ENCODE measurements at regions not wholly inside any gene's neighbourhood (a gene's known extent, or its start where the extent isn't known, plus 50 kb on each side); places are given as distances from the start of the nearest gene placed in this dataset.

DNA sequence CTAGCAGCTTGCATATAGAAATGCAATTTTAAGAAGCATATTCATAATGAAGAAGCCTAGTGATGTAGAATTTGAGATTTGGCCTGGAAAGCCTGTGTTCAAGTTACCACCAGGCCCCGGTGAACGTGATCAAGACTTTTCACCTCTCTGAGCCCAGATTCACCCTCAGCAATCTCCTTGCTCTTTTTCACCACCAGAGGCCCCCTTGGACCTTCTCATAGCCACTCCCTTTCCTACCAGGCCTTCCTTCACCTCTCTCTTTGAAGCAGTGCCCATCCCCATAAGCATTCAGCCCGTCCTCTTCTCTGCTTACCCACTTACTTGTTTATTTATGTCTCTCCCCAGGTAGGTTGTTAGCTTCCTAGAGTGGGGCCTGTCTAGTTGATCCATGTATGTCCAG, 1280.9 kb downstream of the AACS start:
- TF ChIP-seq, protein P1, sequence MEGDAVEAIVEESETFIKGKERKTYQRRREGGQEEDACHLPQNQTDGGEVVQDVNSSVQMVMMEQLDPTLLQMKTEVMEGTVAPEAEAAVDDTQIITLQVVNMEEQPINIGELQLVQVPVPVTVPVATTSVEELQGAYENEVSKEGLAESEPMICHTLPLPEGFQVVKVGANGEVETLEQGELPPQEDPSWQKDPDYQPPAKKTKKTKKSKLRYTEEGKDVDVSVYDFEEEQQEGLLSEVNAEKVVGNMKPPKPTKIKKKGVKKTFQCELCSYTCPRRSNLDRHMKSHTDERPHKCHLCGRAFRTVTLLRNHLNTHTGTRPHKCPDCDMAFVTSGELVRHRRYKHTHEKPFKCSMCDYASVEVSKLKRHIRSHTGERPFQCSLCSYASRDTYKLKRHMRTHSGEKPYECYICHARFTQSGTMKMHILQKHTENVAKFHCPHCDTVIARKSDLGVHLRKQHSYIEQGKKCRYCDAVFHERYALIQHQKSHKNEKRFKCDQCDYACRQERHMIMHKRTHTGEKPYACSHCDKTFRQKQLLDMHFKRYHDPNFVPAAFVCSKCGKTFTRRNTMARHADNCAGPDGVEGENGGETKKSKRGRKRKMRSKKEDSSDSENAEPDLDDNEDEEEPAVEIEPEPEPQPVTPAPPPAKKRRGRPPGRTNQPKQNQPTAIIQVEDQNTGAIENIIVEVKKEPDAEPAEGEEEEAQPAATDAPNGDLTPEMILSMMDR (IDR thresholded peaks at IDR 0.05; ENCODE audit: insufficient read depth, low read length), result no peak
- TF ChIP-seq POLR2AphosphoS5 (IDR thresholded peaks at IDR 0.05; ENCODE audit: low read depth), result no peak

Measured in HL-60 (cell line).